Esophagus muscularis mucosa (tissue), 4 donors: ENCODE measurements at regions not wholly inside any gene's neighbourhood (a gene's known extent, or its start where the extent isn't known, plus 50 kb on each side); places are given as distances from the start of the nearest gene placed in this dataset.

ENCODE experiments used
- EP300 ChIP-seq: sonication (generic); formaldehyde crosslinking; IDR thresholded peaks from one replicate; pipeline ENCODE4 v1.6.1; 2017; ENCODE audit warnings: antibody characterized with exemption
- POLR2A ChIP-seq: fragments of 450-650 bp; IDR thresholded peaks from one replicate; pipeline ENCODE4 v1.6.1; 2017; ENCODE audit warnings: antibody characterized with exemption, moderate library complexity, mild to moderate bottlenecking, low read depth
- POLR2AphosphoS5 ChIP-seq, 2 donors: sonication (generic); formaldehyde crosslinking; IDR thresholded peaks; one replicate each; pipeline ENCODE4 v1.6.1; 2017; ENCODE audit warnings: antibody characterized with exemption in 2 of 2
- TF ChIP-seq, protein P1 (sequence below), 3 experiments: fragments of 200-600 bp in 2 of 3; fragments of 450-650 bp in 1 of 3; sonication (generic) in 2 of 3; IDR thresholded peaks; one replicate each; pipeline ENCODE4 v1.5.1; 2017 to 2019; ENCODE audit warnings: antibody characterized with exemption in 3 of 3, mild to moderate bottlenecking in 2 of 3, moderate library complexity in 1 of 3

DNA sequence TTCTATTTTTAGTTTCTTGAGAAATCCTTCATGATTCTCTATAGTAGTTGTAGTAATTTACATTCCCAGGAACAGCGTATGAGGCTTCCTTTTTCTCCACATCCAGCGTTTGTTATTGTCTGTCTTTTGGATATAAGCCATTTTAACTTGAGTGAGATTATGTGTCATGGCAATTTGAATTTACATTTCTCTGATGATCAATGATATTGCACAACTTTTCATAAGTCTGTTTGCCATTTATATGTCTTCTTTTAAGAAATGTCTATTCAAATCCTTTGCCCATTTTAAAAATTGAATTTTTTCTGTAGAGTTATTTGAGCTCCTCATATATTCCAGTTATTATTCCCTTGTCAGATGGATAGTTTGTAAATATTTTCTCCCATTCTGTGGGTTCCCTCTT is 285.1 kb downstream of the REEP3 start:
- TF ChIP-seq, protein P1, sequence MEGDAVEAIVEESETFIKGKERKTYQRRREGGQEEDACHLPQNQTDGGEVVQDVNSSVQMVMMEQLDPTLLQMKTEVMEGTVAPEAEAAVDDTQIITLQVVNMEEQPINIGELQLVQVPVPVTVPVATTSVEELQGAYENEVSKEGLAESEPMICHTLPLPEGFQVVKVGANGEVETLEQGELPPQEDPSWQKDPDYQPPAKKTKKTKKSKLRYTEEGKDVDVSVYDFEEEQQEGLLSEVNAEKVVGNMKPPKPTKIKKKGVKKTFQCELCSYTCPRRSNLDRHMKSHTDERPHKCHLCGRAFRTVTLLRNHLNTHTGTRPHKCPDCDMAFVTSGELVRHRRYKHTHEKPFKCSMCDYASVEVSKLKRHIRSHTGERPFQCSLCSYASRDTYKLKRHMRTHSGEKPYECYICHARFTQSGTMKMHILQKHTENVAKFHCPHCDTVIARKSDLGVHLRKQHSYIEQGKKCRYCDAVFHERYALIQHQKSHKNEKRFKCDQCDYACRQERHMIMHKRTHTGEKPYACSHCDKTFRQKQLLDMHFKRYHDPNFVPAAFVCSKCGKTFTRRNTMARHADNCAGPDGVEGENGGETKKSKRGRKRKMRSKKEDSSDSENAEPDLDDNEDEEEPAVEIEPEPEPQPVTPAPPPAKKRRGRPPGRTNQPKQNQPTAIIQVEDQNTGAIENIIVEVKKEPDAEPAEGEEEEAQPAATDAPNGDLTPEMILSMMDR (IDR thresholded peaks at IDR 0.05), result no peak
- TF ChIP-seq POLR2AphosphoS5 (IDR thresholded peaks at IDR 0.05) (no peak), POLR2A (no peak), EP300 (no peak)
